GM12873 (cell line): ENCODE measurements at regions not wholly inside any gene's neighbourhood (a gene's known extent, or its start where the extent isn't known, plus 50 kb on each side); places are given as distances from the start of the nearest gene placed in this dataset.

Source experiments
- TF ChIP-seq, protein P1 (sequence below): IDR thresholded peaks from 2 replicates; pipeline ENCODE4 v1.5.1; 2012; ENCODE audit warnings: low read depth, mild to moderate bottlenecking, moderate library complexity, low read length, control low read depth; ENCODE audit not compliant: insufficient read depth; ENCODE audit errors: missing control alignments

DNA sequence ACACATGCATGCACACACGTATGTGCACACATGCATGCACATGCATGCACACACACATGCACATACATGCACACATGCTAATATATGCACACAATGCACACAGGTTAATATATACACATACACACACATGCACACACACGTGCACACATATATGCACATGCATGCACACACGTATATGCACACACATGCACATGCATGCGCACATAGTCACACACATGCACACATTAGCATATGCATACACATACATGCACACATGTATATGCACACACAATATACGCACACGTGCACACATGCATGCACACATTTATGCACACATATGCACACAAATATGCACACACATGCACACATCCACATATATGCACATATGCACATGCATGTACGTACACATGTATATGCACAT, 506.8 kb downstream of the MATN1 start:
- TF ChIP-seq, protein P1, sequence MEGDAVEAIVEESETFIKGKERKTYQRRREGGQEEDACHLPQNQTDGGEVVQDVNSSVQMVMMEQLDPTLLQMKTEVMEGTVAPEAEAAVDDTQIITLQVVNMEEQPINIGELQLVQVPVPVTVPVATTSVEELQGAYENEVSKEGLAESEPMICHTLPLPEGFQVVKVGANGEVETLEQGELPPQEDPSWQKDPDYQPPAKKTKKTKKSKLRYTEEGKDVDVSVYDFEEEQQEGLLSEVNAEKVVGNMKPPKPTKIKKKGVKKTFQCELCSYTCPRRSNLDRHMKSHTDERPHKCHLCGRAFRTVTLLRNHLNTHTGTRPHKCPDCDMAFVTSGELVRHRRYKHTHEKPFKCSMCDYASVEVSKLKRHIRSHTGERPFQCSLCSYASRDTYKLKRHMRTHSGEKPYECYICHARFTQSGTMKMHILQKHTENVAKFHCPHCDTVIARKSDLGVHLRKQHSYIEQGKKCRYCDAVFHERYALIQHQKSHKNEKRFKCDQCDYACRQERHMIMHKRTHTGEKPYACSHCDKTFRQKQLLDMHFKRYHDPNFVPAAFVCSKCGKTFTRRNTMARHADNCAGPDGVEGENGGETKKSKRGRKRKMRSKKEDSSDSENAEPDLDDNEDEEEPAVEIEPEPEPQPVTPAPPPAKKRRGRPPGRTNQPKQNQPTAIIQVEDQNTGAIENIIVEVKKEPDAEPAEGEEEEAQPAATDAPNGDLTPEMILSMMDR, result no peak

DNA sequence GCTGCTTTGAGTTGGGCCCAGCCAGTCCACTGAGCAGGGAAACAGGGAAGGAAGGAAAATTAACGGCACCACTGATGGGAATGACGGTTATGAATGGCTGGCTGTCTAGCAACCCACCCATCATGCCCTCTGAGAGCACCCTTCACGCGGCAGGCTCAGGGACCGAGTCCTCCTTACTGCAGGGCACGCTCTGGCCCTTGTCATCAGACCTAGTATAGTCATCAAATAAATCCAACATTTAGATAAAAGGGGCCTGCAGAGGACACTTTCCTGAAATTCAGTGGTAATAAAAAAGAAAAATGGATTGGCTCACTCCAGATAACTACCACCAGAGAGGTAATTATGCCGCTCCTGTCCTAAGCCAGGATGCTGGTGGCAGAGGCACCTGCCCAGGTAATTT, 509.4 kb downstream of the MATN1 start:
- TF ChIP-seq, protein P1, result no peak

DNA sequence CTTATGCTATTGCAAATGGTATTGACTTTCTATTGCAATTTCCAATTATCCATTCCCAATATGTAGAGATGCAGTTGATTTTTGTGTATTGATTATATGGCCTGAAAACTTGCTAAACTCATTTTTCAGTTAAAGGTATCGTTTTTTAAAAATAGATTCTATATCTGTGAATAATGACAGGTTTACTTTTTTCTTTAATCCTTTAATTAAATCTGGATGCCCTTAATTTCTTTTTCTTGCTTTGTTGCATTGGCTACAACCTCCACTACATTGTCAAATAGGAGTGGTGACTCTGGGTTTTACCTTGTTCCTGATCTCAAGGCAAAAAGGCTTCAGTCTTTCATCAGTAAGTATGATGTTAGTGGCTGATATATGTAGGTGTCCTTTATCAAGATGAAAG, 522.4 kb downstream of the MATN1 start:
- TF ChIP-seq, protein P1, result no peak

DNA sequence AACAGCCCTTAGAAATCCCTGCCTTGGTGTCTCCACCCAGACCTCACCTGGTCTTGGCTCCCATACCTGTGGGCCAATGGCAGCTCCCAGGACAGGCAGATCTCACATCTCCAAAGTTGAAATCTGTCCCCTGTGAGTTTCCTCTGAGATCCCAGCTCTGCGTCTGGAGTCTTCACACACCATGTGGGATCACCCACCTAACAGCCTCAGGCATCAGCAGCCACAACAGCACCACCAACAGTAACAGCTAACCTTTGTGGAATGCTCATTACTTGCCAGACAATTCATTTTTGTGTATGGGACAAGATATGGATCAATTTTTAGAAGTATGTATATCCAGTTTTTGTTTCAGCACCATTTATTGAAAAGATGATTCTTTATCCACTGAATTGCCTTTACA, 523.2 kb downstream of the MATN1 start:
- TF ChIP-seq, protein P1, result no peak

DNA sequence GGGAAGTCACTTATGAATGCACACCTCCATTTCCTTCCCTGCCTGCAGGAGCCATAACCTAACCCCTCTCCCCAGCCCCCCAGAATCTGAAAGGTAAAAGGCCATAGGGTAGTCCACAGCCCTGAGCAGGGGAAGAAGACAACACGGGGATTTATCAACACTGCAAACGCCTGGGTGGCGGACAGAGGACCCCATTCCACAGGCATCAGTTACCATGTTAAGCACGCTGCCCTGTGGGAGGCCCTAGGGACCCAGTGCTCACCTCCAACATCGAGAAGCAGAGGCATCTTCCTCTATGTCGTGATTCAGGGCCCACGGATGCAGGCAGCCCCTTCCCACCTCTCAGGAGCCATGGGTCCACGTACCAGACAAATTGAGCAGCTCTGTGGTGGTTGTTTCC, 523.8 kb downstream of the MATN1 start:
- TF ChIP-seq, protein P1, result no peak

DNA sequence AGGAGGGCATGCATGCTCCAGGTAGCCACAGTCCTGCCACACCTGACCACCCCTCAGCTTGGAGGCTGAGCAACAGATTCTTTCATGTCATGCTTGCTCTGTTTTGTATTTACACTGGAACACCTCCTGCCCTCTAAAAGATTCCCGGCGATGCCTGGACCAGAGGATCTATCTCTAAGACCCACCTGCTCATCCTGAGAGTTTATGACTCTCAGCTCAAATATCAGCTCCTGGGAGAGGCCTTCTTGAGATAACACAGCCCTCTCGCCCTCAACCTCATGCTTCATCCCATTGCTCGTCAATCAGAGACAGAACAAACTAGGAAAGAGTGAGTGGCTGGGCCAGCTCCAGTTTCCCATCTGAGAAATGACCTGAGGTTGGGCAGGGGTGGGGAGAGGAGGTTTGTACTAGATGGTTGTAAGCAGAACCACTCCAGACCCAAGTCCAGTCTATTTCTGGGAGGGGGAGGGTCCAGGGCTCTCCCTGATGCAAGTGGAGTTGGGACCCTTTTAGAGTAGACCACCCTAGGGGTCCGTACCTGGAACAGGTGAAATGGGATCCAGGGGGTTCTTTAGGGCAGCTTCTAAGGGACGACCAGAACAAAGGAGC, 524.5 kb downstream of the MATN1 start:
- TF ChIP-seq, protein P1, result no peak

DNA sequence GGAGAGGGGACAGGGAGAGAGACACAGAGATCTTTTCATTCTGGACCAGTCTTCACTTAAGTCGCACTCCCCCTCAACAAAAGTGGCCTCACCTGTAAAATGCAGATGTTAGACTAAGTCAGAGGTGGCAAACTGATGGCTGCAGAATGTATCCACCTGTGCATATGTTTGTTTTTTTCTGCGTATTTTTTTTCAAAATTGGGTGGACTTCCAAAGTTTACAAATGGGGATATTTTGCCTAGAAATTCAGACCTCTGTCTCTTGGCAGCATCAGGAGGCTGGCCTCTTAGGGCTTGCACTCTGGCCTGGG, 525.0 kb downstream of the MATN1 start:
- TF ChIP-seq, protein P1, result no peak
